ENCODE measurements at regions not wholly inside any gene's neighbourhood (a gene's known extent, or its start where the extent isn't known, plus 50 kb on each side); places are given as distances from the start of the nearest gene placed in this dataset.

- TF ChIP-seq CTCF (IDR thresholded peaks at IDR 0.05) (no peak), POLR2A (IDR thresholded peaks at IDR 0.05) (no peak), POLR2AphosphoS5 (IDR thresholded peaks at IDR 0.05) (peak in 1 of 3 donors; percentile 43)
These were observed 111.4 kb upstream of the ZNF644 start for GRCh38 chr1:91133248-91133647.
